ENCODE measurements at regions not wholly inside any gene's neighbourhood (a gene's known extent, or its start where the extent isn't known, plus 50 kb on each side); places are given as distances from the start of the nearest gene placed in this dataset.

- TF ChIP-seq POLR2A (IDR thresholded peaks at IDR 0.05) = no peak
- TF ChIP-seq CTCF (IDR thresholded peaks at IDR 0.05) = peak in 3 of 6 experiments; percentile 12 to 34 (median 16)
Observed at GRCh38 chr17:68133346-68134045, 98.0 kb downstream of the KPNA2 start.

Measured in adrenal gland (tissue), 5 donors.